SK-N-MC (cell line): ENCODE measurements at regions not wholly inside any gene's neighbourhood (a gene's known extent, or its start where the extent isn't known, plus 50 kb on each side); places are given as distances from the start of the nearest gene placed in this dataset.

Experiments used
- EZH2 ChIP-seq: fragments of 200-600 bp; sonication (generic); IDR thresholded peaks from one replicate; pipeline ENCODE4 v1.6.1; 2017; ENCODE audit warnings: antibody characterized with exemption
- FOXP2 ChIP-seq: optimal IDR thresholded peaks from 2 replicates; pipeline ENCODE3; 2011; ENCODE audit warnings: mild to moderate bottlenecking, moderate library complexity; ENCODE audit not compliant: insufficient read depth; ENCODE audit errors: extremely low read length, control extremely low read depth
- POLR2AphosphoS5 ChIP-seq: IDR thresholded peaks from 2 replicates; pipeline ENCODE4 v1.6.1; 2012; ENCODE audit warnings: mild to moderate bottlenecking, low read depth, low read length, borderline replicate concordance

DNA sequence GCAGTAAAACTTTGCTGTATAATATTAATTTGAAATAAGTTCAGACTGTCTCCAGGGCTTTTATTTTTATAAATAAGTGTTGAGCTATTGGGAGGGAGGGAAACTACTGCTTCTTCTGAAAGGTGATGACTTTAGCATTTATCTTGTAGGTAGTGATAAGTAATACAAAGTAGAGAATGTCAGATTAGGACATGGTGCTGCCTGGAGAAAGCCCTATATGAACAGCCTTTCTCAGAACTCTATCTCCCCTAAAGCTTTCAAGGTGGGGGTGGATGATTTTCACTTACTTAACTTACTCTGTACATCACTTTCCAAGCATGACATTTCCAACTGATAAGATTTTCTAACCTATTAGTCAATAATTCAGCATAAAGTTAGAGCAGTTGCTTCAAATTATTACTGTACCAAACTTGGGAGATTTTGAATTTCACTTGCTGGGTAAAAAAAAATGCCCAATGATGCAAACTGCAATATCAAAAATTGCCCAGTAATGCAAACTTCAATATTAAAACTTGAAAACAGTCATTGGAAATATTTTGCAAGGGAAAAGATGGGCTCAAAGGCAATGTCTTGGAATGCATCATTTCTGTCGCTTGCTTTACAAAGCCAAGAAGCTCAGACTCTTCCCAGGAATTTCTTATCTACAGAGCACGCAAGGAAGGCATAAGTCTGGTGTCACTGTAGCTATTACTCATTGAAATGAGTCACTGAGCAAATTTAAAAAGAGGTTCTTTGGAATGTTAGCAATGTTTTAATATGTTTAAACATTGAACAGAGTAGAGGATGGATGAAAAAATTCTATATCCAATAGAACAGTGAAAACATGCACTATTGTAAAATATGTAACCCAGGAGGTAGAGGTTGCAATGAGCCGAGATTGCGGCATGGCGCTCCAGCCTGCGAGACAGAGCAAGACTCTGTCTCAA, 569.5 kb downstream of the PSAT1 start:
- TF ChIP-seq FOXP2 (no peak), POLR2AphosphoS5 (no peak), EZH2 (no peak)
